Caco-2 (cell line): ENCODE measurements at regions not wholly inside any gene's neighbourhood (a gene's known extent, or its start where the extent isn't known, plus 50 kb on each side); places are given as distances from the start of the nearest gene placed in this dataset.

Source experiments
- BruUV-seq: library from RNA; stranded (reverse); fragments of 400-500 nt; replicated peaks from 2 replicates; lab custom pipeline; 2021; lab: Mats Ljungman, UMichigan
- CTCF ChIA-PET: fragments of 300-600 bp; sonication (Branson Sonifier 250); formaldehyde crosslinking; loops from one replicate; lab custom pipeline; 2022; ENCODE audit warnings: antibody characterized with exemption; lab: Charles Lee
- POLR2A ChIA-PET: fragments of 300-600 bp; sonication (Branson Sonifier 250); formaldehyde crosslinking; loops from one replicate; lab custom pipeline; 2022; ENCODE audit warnings: antibody characterized with exemption; lab: Charles Lee
- DNase-seq, 2 experiments: peaks; one replicate each; pipeline versions ENCODE4 v3.0.0 to v3.0.0-alpha.2; 2020 to 2022
- H3K27me3 ChIP-seq: replicated peaks from 2 replicates; pipeline ENCODE4 v1.6.0; 2011; ENCODE audit warnings: low read length; ENCODE audit not compliant: control insufficient read depth, insufficient read depth
- H3K36me3 ChIP-seq: 2 replicates; pipeline ENCODE4 v1.5.1; 2011; ENCODE audit warnings: low read length; ENCODE audit not compliant: control insufficient read depth, insufficient read depth
- H3K4me1 ChIP-seq: fragments of 250-450 bp; sonication (Bioruptor Pico); 2 replicates; pipeline ENCODE4 v1.5.1; 2020; ENCODE audit warnings: mild to moderate bottlenecking
- H3K4me3 ChIP-seq: 2 replicates; pipeline ENCODE4 v1.5.1; 2011; ENCODE audit warnings: low read depth, mild to moderate bottlenecking, control low read depth, low read length
- H3K9me3 ChIP-seq: fragments of 250-450 bp; sonication (Bioruptor Pico); 2 replicates; pipeline ENCODE4 v1.5.1; 2020; ENCODE audit warnings: mild to moderate bottlenecking, moderate library complexity
- H3K27ac Mint-ChIP-seq: one replicate; pipeline ENCODE4 v1.8.0; 2022; ENCODE audit warnings: mixed read lengths; ENCODE audit not compliant: unreplicated experiment
- H3K27me3 Mint-ChIP-seq: one replicate; pipeline ENCODE4 v1.8.0; 2022; ENCODE audit warnings: mixed read lengths; ENCODE audit not compliant: insufficient read depth, unreplicated experiment
- H3K36me3 Mint-ChIP-seq: one replicate; pipeline ENCODE4 v1.8.0; 2022; ENCODE audit warnings: mild to moderate bottlenecking, mixed read lengths; ENCODE audit not compliant: insufficient read depth, unreplicated experiment
- H3K4me1 Mint-ChIP-seq: one replicate; pipeline ENCODE4 v1.8.0; 2022; ENCODE audit warnings: low read depth, mixed read lengths; ENCODE audit not compliant: unreplicated experiment
- H3K4me3 Mint-ChIP-seq: one replicate; pipeline ENCODE4 v1.8.0; 2022; ENCODE audit warnings: mild to moderate bottlenecking, moderate library complexity, mixed read lengths; ENCODE audit not compliant: unreplicated experiment
- H3K9me3 Mint-ChIP-seq: one replicate; pipeline ENCODE4 v1.8.0; 2022; ENCODE audit warnings: mixed read lengths; ENCODE audit not compliant: unreplicated experiment
- intact Hi-C: fragments of 100-400 bp; cut with micrococcal nuclease; formaldehyde crosslinking; loops from one replicate; pipeline ENCODE4 v1.10.0; 2022; ENCODE audit not compliant: unreplicated experiment
- TF ChIP-seq, protein P1 (sequence below), 2 experiments: fragments of 200-600 bp in 1 of 2; IDR thresholded peaks; 1 replicate in 1 of 2; 2 replicates in 1 of 2; pipeline versions ENCODE4 v1.5.1 to v1.8.0; 2011 to 2022; ENCODE audit warnings: antibody characterized with exemption in 1 of 2, control low read depth in 1 of 2, inconsistent platforms in 1 of 2, low read depth in 1 of 2, low read length in 1 of 2, mild to moderate bottlenecking in 1 of 2, moderate library complexity in 1 of 2; ENCODE audit not compliant: insufficient read depth in 1 of 2, severe bottlenecking in 1 of 2, unreplicated experiment in 1 of 2

DNA sequence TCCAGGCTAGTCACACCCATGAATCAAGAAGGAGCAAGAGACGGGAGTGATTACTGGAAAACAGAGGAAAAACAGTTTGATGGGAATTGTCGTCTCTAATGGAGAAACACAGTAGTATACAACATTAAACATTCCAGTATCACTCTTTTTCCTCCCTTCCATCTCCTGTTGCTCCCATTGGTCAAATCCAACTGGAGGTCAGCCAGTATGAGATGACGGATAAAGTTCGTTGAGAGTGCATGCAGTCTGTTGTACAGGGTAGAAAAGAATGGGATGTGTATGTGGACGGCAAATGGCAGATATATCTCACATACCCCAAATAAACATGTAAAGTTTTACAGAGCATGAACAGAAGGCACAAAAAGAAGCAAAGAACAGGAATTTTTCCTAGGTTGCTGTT, 221.9 kb upstream of the TNP1 start:
- intact Hi-C loops, result no loop called here
- no peak overlapping the region for H3K27ac Mint-ChIP-seq
- ChIA-PET CTCF (no interaction called here), POLR2A (no interaction called here)
- H3K36me3 ChIP-seq, result no peaks in the 10 kb centered on the region
- no peak overlapping the region for H3K4me3 ChIP-seq
- no peak overlapping the region for H3K4me3 Mint-ChIP-seq
- H3K36me3 Mint-ChIP-seq, result no peaks in the 10 kb centered on the region
- no peak for DNase-seq
- H3K27me3 ChIP-seq, result no peaks in the 10 kb centered on the region; the same call in 1 of the 2 replicates
- no peaks in the 10 kb centered on the region for H3K9me3 ChIP-seq
- TF ChIP-seq, protein P1, sequence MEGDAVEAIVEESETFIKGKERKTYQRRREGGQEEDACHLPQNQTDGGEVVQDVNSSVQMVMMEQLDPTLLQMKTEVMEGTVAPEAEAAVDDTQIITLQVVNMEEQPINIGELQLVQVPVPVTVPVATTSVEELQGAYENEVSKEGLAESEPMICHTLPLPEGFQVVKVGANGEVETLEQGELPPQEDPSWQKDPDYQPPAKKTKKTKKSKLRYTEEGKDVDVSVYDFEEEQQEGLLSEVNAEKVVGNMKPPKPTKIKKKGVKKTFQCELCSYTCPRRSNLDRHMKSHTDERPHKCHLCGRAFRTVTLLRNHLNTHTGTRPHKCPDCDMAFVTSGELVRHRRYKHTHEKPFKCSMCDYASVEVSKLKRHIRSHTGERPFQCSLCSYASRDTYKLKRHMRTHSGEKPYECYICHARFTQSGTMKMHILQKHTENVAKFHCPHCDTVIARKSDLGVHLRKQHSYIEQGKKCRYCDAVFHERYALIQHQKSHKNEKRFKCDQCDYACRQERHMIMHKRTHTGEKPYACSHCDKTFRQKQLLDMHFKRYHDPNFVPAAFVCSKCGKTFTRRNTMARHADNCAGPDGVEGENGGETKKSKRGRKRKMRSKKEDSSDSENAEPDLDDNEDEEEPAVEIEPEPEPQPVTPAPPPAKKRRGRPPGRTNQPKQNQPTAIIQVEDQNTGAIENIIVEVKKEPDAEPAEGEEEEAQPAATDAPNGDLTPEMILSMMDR (IDR thresholded peaks at IDR 0.05; ENCODE audit: insufficient read depth in 1 of 2, low read depth in 1 of 2, low read length in 1 of 2, severe bottlenecking in 1 of 2, unreplicated experiment in 1 of 2), result no peak
- H3K9me3 Mint-ChIP-seq, result no peaks in the 10 kb centered on the region
- H3K27me3 Mint-ChIP-seq, result peaks cover 19% of the 10 kb centered on the region
- no TSS peak for BruUV-seq
- H3K4me1 ChIP-seq, result no peaks in the 10 kb centered on the region
- no peaks in the 10 kb centered on the region for H3K4me1 Mint-ChIP-seq

- no peaks in the 10 kb centered on the region; the same call in 1 of the 2 replicates for H3K27me3 ChIP-seq
- no peaks in the 10 kb centered on the region for H3K9me3 ChIP-seq
- BruUV-seq, result no TSS peak
- POLR2A ChIA-PET, result no interaction called here
- H3K27me3 Mint-ChIP-seq, result peaks cover 14% of the 10 kb centered on the region
- H3K9me3 Mint-ChIP-seq, result no peaks in the 10 kb centered on the region
- intact Hi-C loops, result no loop called here
- H3K36me3 Mint-ChIP-seq, result no peaks in the 10 kb centered on the region
- no peak overlapping the region for H3K27ac Mint-ChIP-seq
- no peaks in the 10 kb centered on the region for H3K36me3 ChIP-seq
- TF ChIP-seq, protein P1 (IDR thresholded peaks at IDR 0.05; ENCODE audit: insufficient read depth in 1 of 2, low read depth in 1 of 2, low read length in 1 of 2, severe bottlenecking in 1 of 2, unreplicated experiment in 1 of 2), result no peak
- no peak for DNase-seq
- no peaks in the 10 kb centered on the region for H3K4me1 ChIP-seq
- no peaks in the 10 kb centered on the region for H3K4me1 Mint-ChIP-seq
- no peak overlapping the region for H3K4me3 Mint-ChIP-seq
- CTCF ChIA-PET, result no interaction called here
- no peak overlapping the region for H3K4me3 ChIP-seq
These were observed 219.3 kb upstream of the TNP1 start for GRCh38 chr2:217079165-217079564.

- H3K36me3 ChIP-seq, result no peaks in the 10 kb centered on the region
- TF ChIP-seq, protein P1 (IDR thresholded peaks at IDR 0.05; ENCODE audit: insufficient read depth in 1 of 2, low read depth in 1 of 2, low read length in 1 of 2, severe bottlenecking in 1 of 2, unreplicated experiment in 1 of 2), result no peak
- Mint-ChIP-seq H3K9me3 (no peaks in the 10 kb centered on the region), H3K4me3 (no peak overlapping the region), H3K27me3 (peaks cover 8% of the 10 kb centered on the region), H3K4me1 (no peaks in the 10 kb centered on the region), H3K36me3 (no peaks in the 10 kb centered on the region), H3K27ac (no peak overlapping the region)
- intact Hi-C loops, result no loop called here
- no peak for DNase-seq
- CTCF ChIA-PET, result no interaction called here
- H3K4me1 ChIP-seq, result no peaks in the 10 kb centered on the region
- POLR2A ChIA-PET, result no interaction called here
- no peaks in the 10 kb centered on the region for H3K27me3 ChIP-seq
- H3K9me3 ChIP-seq, result no peaks in the 10 kb centered on the region
- H3K4me3 ChIP-seq, result no peak overlapping the region
- no TSS peak for BruUV-seq
These were observed 218.1 kb upstream of the TNP1 start for GRCh38 chr2:217077831-217078407.
